Type B pancreatic cell (in vitro differentiated cells): ENCODE measurements at regions not wholly inside any gene's neighbourhood (a gene's known extent, or its start where the extent isn't known, plus 50 kb on each side); places are given as distances from the start of the nearest gene placed in this dataset.

Experiments
- DNase-seq: peaks from one replicate; pipeline ENCODE4 v3.0.0; 2021; ENCODE audit warnings: mixed read lengths; ENCODE audit not compliant: unreplicated experiment; ENCODE audit errors: extremely low spot score
- H3K27ac Mint-ChIP-seq: 2 replicates; pipeline ENCODE4 v1.8.0; 2021; ENCODE audit warnings: mild to moderate bottlenecking, mixed read lengths
- H3K27me3 Mint-ChIP-seq: 2 replicates; pipeline ENCODE4 v1.8.0; 2021; ENCODE audit warnings: mixed read lengths
- H3K36me3 Mint-ChIP-seq: 2 replicates; pipeline ENCODE4 v1.8.0; 2021; ENCODE audit warnings: mixed read lengths
- H3K4me1 Mint-ChIP-seq: one replicate; pipeline ENCODE4 v1.8.0; 2021; ENCODE audit warnings: mixed read lengths; ENCODE audit not compliant: unreplicated experiment
- H3K4me3 Mint-ChIP-seq: 2 replicates; pipeline ENCODE4 v1.8.0; 2021; ENCODE audit warnings: mild to moderate bottlenecking, mixed read lengths
- H3K9me3 Mint-ChIP-seq: 2 replicates; pipeline ENCODE4 v1.8.0; 2021; ENCODE audit warnings: mixed read lengths
- CTCF ChIP-seq: fragments of 200-600 bp; sonication (generic); conservative IDR thresholded peaks from 2 replicates; pipeline ENCODE4 v1.5.0; 2021; ENCODE audit warnings: antibody characterized with exemption, mild to moderate bottlenecking

- Mint-ChIP-seq H3K27ac (no peak overlapping the region), H3K4me3 (no peak overlapping the region), H3K9me3 (no peaks in the 10 kb centered on the region), H3K27me3 (peaks cover 35% of the 10 kb centered on the region), H3K36me3 (no peaks in the 10 kb centered on the region), H3K4me1 (no peaks in the 10 kb centered on the region)
- TF ChIP-seq CTCF, result no peak
- no peak for DNase-seq
Observed at GRCh38 chr10:120300513-120300912, 156.5 kb upstream of the PLPP4 start.

- Mint-ChIP-seq H3K27me3 (peaks cover 13% of the 10 kb centered on the region), H3K9me3 (no peaks in the 10 kb centered on the region), H3K4me3 (no peak overlapping the region), H3K27ac (no peak overlapping the region), H3K4me1 (no peaks in the 10 kb centered on the region), H3K36me3 (no peaks in the 10 kb centered on the region)
- no peak for TF ChIP-seq CTCF
- no peak for DNase-seq
Observed at GRCh38 chr10:120308589-120308988, 148.4 kb upstream of the PLPP4 start.

GRCh38 chr10:120313715-120314114, 143.3 kb upstream of the PLPP4 start:
- no peak for TF ChIP-seq CTCF
- Mint-ChIP-seq H3K9me3 (peaks cover 3% of the 10 kb centered on the region), H3K27me3 (peaks cover 27% of the 10 kb centered on the region), H3K27ac (no peak overlapping the region), H3K36me3 (no peaks in the 10 kb centered on the region), H3K4me3 (no peak overlapping the region), H3K4me1 (no peaks in the 10 kb centered on the region)
- no peak for DNase-seq

GRCh38 chr10:120314442-120314841, 142.6 kb upstream of the PLPP4 start:
- Mint-ChIP-seq H3K4me1 (no peaks in the 10 kb centered on the region), H3K9me3 (peaks cover 3% of the 10 kb centered on the region), H3K4me3 (no peak overlapping the region), H3K36me3 (no peaks in the 10 kb centered on the region), H3K27me3 (peaks cover 26% of the 10 kb centered on the region), H3K27ac (no peak overlapping the region)
- no peak for DNase-seq
- no peak for TF ChIP-seq CTCF

- Mint-ChIP-seq H3K27me3 (peaks cover 47% of the 10 kb centered on the region), H3K4me3 (no peak overlapping the region), H3K4me1 (peaks cover 3% of the 10 kb centered on the region), H3K9me3 (peaks cover 3% of the 10 kb centered on the region), H3K36me3 (no peaks in the 10 kb centered on the region), H3K27ac (no peak overlapping the region)
- no peak for DNase-seq
- no peak for TF ChIP-seq CTCF
Observed at GRCh38 chr10:120318862-120319261, 138.2 kb upstream of the PLPP4 start.

- no peak for DNase-seq
- peaks cover 37% of the 10 kb centered on the region for H3K27me3 Mint-ChIP-seq
- no peak overlapping the region for H3K4me3 Mint-ChIP-seq
- H3K9me3 Mint-ChIP-seq, result no peaks in the 10 kb centered on the region
- H3K36me3 Mint-ChIP-seq, result no peaks in the 10 kb centered on the region
- no peak for TF ChIP-seq CTCF
- H3K4me1 Mint-ChIP-seq, result peaks cover 7% of the 10 kb centered on the region
- H3K27ac Mint-ChIP-seq, result no peak overlapping the region
Observed at GRCh38 chr10:120327675-120328074, 129.4 kb upstream of the PLPP4 start.
